Stimulated activated CD4-positive, alpha-beta T cell treated with anti-CD3 and anti-CD28 coated beads, Interleukin-12 subunit alpha, Interleukin-12 subunit beta, amount 100 ng/mL, for 24 hours (primary cell): ENCODE measurements at regions not wholly inside any gene's neighbourhood (a gene's known extent, or its start where the extent isn't known, plus 50 kb on each side); places are given as distances from the start of the nearest gene placed in this dataset.
"Not testable (repeated sequence)": the region's sequence is repeated elsewhere in the genome, so short reads cannot be mapped to it uniquely, and the experiment has no call there.

Experiments used
- DNase-seq, 2 experiments: peaks; one replicate each; pipeline ENCODE4 v3.0.0-alpha.2; 2020; ENCODE audit warnings: low read depth in 2 of 2

DNA sequence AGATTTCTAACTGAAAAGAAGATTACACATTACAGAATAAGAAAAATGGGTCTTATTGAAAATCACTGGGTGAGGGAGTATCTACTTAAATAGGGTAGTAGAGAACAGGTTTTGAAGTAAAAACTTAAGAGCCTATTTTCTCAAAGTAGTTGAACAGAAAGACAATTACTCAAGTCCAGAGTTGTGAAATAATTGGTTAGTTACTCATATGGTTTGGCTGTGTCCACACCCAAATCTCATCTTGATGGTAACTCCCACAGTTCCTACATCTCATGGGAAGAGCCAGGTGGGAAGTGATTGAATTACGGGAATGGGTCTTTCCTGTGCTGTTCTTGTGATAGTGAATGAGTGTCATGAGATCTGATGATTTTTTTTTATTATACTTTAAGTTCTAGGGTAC lies 1035.3 kb upstream of the GJE1 start:
- no peak for DNase-seq

DNA sequence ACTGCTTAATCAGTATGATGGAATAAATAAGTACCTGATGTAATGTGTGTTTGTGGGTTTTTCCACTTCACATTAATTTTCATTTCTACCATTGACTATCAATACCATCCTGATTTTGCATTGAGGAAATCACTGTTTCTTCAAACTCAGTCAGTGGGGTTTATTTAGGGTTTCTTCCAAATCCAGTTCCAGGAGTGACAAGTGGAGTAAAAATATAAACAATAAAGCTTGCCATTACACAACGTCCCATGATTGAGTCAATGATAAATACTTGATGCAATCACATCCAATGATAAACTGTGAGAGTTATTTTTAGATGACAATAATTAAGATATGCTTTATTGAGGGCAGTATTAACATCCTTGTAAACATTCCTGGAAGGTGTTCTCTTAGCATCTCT lies 1037.4 kb upstream of the GJE1 start:
- DNase-seq, result no peak

DNA sequence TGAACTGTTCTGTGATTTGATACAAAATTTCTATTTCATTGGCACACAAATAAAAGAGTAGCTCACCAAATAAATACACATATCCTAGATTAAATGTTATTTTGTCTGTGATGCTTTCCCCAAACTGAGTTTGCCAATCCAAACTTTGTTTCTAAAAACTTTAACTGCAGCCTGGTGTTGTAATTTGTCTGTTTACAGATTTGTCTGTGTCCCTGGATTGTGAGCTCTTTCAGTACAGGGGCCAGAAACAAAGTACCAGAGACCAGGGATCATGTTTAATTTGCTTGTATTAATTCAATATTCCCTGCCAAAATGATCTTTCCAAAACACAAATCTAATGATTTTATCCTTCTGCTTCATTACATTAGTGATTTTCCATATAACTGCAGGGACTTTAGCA lies 1044.6 kb upstream of the GJE1 start:
- no peak for DNase-seq

DNA sequence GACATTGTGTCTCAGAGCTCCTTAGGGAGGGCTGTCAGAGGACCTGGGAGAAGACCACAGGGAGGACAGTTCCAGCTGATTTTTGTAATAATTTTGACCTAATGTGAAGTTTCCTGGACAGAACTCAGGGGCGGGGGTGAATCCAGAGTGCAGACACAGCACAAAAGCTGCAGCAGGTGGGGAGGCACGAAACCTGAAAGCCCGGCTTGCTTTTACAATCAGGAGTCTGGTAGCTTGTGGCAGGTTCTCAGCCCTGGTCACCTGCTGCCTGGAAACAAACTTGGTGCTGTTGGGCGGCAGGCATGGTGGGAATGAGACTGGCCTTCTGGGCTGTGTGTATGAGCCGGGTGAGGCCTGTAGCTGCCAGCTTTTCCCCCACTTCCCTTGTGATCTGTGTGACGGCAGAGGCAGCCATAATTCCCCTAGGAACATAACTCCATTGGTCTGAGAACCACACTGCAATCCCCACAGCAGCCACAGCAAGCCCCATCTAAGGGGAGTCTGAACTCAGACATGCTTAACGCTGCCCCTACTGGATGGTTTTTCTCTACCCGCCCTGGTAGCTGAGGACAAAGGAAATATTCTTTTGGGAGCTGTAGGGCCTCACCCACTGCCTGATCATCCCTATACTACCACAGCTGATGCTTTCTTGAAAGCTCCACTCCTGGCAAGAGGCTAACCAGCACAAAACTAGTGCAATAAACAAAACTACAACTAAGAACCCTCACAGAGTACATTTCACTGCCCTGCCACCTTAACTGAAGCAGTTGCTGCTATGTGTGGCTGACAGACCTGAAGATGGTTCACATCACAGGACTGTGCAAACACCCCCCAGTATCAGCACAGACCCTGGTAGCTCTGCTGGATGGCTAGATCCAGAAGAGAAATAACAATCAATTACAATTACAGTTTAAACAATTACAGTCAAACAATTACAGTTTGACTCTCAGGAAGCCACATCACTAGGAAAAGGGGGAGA lies 1055.1 kb upstream of the GJE1 start:
- no peak for DNase-seq

DNA sequence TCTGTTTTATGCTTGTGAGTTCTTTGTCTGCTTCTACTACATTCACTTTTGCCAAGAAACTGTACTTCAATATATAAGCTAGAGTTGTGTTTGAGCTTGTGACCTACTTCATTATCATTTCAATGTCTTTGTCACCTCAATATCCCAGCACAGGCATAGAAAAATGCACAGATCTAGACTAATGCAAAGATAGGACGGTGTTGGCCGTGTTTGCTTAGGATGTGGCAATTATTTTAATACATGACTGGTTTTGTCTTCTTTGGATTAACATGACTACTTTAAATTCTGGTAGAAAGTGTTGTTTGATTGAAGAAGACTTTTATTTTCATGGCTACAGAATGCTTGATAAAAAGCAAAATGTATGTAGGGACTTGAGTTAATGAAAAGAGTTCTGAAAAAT lies 1075.0 kb upstream of the GJE1 start:
- no peak for DNase-seq

DNA sequence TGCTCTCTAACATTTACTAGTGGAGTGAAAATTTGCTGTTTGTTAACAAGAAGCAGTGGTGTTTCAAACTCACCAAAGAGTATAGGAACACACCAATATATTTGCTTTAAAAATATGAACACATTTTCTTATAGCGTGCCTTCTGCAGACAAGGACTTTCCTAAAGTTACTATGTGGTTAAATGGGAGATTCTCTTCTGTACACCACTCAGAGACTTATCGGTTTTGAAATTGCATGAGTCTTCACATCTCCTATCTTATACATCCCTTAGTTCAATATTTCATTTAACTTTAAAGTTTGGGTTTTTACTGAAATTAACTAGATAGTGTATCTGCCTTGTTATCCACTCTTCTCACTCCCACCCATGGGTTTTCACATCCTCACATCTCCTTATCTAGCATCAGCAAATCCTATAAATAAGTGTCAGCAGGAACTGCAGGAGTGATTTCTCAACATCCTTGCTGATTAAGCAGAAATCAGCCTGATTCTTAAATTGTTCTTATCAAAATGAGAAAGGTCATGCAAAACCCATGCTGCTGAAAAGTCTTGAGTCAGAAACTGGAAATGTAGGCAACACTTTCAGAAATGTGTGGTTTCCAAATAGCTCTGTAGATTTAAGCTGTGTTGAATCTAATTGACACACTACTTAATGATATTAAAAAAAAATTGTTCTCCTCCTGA lies 1075.6 kb upstream of the GJE1 start:
- DNase-seq, result no peak

DNA sequence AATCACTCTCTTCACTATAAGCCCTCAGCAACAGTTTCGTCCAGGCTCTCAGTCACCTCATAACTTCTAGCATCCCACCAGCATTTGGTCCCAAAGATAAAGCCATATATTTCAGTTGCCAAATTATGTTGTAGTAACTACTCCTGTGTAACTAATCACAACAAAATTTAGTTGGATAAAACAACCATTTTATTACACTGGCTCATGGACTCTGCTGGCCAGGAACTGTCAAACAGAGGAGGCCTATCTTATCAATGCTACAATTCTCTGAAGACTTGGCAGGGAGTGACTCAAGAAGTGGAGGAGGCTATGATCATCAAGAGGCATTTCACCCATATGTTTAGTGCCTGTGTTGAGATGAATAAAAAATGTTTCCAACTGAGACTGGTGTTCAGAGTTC lies 1082.3 kb upstream of the GJE1 start:
- DNase-seq, result no peak

DNA sequence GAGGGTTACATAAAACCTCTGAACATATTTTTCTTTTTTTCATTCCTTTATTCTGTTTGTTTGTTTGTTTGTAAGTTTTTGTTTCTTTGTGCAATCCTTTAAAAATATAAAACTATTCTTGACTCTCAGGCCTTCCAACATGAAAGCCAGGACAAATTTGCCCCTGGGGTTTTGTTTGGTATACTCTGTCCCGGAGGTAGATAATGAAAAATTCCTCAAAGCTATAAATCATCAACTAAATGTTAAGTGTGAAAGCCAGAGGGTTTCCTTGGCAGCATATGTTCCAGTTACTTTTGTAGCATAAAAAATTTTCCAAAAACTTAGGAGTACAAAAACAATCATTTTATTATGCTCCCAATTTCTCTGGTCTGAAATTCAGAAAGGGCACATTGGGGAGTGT lies 1084.3 kb upstream of the GJE1 start:
- DNase-seq, result no peak

DNA sequence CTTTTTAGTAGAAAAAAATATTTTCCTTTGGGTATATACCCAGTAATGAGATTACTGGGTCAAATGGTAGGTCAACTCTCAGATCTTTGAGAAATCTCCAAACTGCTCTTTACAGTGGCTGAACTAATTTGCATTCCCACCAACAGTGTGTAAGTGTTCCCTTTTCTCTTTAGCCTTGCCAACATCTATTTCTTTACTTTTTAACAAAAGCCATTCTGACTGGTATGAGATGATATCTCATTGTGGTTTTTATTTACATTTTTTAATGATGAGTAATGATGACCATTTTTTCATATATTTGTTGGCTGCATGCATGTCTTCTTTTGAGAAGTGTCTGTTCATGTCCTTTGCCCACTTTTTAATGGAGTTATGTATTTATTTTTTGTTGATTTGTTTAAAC lies 1086.2 kb upstream of the GJE1 start:
- not testable (repeated sequence) for DNase-seq

DNA sequence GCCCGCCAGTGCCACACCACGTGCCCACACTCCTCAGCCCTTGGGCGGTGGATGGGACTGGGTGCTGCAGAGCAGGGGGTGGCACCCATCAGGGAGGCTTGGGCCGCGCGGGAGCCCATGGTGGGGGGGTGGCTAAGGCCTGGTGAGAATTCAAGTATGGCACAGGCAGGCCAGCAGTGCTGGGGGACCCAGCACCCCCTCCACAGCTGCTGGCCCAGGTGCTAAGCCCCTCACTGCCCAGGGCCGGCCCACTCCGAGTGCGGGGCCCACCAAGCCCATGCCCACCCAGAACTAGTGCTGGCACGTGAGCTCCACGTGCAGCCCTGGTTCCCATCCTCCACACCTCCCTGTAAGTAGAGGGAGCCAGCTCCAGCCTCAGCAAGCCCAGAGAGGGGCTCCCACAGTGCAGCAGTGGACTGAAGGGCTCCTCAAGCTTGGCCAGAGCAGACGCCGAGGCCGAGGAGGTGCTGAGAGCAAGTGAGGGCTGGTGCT lies 1091.1 kb upstream of the GJE1 start:
- no peak for DNase-seq

DNA sequence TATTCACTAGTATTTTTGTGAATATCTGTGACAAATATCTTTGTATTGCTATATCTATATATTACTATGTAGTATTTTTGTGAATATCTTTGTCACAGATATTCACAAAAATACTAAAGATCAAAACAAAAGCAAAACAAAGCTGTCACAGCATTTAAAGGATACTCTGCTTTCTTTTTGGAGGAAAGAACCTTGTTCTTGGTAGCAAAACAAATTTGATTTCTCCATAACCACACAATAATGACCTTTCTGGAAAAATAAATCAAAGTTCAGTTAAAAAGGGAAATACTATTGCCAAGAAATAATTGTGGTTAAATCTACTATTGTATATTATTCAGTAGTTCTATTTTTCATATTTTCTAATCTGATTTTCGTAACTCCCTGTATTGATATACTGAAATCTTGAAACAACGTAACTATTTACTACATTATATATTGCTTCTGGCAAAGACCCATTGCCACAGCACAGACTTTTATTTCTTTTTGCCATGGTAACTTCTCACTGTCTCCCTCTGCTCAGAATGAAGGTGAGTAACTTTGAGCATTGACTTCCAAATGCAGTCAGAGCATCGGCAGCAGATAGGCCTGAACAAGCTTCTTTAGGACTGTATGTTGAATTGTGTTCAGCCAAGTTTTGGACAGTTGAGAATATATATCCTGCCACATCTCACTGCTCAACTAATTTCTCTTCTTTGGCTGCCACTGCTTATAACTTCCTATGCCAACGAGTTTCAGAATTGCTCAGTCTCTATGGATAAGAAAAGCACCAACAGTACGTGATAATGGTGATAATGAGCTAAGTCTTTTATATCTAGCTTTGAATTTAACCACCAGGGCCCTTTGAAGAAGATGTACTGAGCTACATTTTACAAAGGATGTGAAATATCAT lies 1097.2 kb upstream of the GJE1 start:
- DNase-seq, result no peak

DNA sequence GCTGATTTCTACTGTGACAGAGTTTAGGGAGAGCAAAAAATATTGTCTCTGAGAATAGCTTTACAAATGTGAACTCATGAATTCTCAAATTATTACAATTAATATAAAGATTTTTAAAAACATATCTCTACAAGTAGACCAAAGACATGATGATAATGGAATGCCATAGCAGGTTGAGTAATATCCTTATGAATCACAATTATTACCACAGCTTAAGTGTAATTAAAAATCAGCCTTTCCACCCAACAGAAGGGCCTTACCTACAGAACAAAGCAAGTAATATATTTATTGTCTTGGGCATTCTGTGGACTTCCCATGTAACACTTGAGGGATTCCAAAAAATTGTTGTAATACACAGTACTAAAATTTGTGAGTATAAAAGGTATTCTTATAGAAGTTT lies 1099.6 kb upstream of the GJE1 start:
- no peak for DNase-seq

DNA sequence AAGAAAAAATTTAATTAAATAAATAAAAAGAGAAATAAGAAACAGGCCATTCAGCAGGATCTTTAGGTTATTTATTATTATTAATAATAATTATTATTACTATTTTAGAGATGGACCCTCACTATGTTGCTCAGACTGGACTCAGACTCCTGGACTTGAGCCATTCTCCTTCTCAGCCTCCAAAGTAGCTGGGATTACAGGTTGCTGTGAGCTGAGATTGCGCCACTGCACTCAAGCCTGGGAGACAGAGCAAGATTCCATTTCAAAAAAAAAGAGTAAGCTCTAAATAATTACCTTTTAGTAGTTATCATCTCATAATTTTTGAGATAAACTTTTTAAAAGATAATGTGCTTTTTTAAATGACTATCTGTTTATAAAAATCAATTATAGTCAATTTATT lies 1102.8 kb upstream of the GJE1 start:
- no peak for DNase-seq

DNA sequence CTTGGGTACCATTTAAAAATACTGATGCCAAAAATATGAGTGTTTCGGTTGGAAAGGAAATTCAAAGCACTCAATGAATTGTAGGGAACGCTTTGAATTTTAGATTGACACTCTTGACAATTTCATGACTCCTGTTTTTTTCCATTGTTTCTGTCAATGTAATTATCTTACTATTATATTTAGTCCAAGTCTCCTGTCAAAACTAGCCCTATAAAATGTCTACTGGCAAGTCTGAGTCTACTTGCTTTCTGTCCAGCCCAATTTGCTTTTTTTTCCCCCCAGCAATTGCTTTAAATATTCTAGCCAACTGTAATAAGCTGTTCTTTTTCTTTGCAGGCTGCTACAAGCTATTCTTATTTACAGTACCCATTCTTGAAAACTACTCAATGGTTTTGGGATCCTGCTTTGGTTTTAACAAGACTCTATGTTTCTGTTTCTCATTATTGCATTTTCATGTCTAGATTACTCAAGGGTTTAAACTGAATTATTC lies 1103.9 kb upstream of the GJE1 start:
- DNase-seq, result no peak

DNA sequence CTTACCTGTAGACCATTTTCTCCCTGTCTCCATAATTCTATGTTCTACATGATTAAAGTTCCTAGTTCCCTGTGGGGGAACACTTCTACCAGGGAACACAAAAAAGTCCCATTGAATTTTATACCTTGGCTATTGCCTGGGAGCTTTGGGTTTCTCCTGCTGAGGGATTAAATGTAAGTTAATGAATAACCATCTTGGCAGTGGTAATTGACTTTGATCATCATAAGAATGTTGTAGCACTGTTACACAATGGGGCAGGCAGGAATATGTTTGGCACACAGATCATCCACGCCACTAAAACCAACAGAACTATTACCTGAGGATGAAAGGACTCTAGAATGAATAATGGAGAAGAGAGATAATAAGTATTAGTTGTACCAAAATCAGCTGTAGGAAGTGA lies 1106.2 kb upstream of the GJE1 start:
- DNase-seq, result no peak

DNA sequence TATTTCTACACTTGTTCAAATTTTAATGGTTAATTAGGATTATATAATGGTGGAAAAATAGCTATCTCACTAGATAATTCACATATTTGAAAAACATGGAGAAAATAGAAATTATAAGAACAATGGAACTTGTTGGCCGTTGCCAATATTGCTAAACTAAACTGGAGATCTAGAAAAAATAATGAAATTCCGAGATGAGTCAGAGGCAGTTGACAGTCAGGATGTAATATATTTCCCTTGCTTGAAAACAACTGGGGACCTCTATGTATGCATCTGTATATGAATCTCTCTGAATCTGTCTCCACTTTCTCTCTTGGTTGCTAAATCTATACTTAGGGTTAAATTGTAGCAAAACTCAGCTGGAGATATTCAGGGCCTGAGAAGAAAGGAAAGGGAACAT lies 1108.2 kb upstream of the GJE1 start:
- no peak for DNase-seq

DNA sequence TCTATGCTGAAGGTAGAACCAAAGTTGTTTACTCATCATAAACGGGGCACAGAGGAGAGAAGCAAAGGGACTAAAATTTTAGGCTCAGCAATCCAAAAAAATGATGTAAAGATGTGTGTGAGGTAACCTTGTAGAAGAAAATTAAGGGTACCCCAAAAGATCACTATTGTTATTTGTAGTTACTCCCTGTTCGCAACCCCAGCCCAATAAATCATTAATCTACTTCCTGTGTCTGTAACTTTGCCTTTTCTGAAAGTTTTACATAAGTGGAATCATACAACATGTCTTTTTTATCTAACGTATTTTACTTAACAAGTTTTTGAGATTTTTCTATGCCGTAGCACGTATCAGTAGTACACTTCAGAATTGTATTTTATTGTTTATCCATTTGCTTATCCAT lies 1114.8 kb upstream of the GJE1 start:
- DNase-seq, result no peak

DNA sequence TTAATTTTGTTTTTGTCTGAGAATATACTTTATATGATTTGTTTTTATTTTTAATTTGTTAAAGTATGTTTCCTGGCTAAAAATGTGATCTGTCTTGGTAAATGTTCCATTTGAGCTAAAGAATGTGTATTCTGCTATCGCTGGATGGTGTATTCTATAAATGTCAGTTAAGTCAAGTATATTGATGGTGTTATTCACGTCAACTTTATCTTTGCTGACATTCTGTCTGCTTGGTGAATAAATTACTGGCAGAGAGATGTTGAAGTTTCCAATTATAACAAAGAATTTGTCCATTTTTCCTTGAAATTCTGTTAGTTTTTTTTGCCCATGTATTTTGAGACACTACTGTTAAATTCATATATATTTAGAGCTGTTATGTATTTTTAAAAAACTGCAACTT lies 1131.8 kb upstream of the GJE1 start:
- no peak for DNase-seq

DNA sequence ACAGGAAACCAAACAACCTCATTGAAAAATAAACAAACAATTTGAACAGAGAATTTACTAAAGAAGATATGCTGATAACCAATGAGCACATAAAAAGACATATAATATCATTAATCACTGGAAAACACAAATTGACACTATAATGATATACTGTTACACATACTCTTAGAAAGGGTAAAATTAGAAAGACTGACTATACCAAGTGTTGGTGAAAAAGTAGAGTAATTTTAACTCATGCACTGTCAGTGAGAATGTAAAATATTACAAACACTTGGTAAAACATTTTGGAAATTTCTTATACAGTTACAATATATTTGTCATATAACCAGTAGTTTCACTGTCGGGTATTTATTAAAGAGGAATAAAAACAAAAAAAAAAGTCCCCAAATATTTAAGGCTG lies 1139.2 kb upstream of the GJE1 start:
- DNase-seq, result no peak

DNA sequence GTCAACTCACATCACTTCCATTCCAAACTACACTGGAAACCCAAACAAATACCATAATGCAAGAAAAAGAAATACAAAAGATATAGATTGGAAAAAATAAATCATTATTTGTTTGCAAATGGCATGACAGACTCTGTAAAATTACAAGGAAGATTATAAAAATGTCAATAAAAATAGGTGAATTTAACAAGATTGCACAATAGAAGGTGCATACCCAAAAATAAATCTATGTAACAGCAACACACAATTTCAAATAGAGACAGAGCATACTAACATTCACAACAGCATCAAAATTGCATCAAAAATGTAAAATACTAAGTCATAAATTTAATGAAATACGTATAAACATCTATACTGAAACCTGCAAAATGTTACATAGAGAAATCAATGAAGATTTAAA lies 1140.0 kb upstream of the GJE1 start:
- no peak for DNase-seq

DNA sequence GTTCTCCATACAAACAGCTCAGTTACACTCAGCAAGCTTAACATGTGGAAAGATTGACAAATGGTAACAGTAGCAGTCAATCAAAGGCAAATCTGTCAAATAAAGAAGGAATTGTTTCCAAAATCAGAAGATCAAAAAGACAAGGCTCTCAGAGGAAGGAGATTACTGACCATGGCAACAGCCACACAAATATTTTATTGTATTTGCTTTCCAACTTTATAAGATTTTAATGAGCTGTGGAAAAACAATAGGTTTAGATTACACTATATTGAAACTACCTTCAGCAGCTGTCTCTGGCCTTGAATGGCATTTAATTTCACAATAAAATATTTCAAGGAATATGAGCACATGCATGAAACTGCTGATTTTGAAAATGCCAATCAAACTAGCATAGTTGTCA lies 1143.9 kb upstream of the GJE1 start:
- DNase-seq, result no peak
